GM18502 (cell line): ENCODE measurements at regions not wholly inside any gene's neighbourhood (a gene's known extent, or its start where the extent isn't known, plus 50 kb on each side); places are given as distances from the start of the nearest gene placed in this dataset.
"Not testable (repeated sequence)": the region's sequence is repeated elsewhere in the genome, so short reads cannot be mapped to it uniquely, and the experiment has no call there.

Source experiments
- ATAC-seq: cut with Tn5 transposase; IDR thresholded peaks from one replicate; pipeline ENCODE4 v1.9.1; 2021; ENCODE audit warnings: mild to moderate bottlenecking; ENCODE audit not compliant: unreplicated experiment, poor library complexity

DNA sequence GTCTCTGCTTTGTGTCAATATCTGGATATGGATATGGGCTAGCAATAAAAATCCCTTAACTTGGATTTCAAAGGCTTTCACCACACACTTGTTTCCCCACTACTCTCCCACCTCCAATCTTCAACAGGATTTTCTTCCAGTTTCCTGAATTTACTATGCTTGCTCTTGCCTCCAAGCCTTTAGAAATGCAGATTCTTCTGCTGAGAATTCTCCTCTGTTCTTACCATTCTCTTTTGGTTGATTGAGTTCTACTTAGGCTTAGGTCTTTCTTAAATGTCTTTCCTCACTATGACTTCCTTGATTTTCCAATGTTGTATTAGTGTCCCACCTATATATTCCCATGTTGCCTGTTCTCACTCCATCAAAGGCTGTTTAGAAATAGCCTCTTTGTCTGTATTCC lies 1502.4 kb upstream of the TENM4 start:
- no peak for ATAC-seq

DNA sequence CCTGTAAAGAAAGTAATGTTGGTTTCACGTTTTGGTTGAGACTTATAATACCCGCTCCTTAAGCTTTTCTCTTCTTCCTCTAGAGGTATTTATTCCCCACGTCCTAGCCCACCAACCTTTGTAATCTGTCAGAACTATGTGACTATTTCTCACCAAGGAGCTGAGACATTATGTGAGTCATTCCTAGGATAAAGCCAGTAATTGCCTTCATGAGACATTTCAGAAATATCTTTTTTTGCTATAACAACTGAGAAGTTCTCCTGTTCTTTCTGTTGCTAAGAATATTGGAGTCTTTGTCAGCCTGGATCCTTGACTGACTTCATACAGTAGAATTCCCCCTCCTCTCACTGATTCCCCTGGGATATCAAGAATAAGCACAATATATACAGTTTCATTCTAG lies 1497.0 kb upstream of the TENM4 start:
- ATAC-seq = no peak

DNA sequence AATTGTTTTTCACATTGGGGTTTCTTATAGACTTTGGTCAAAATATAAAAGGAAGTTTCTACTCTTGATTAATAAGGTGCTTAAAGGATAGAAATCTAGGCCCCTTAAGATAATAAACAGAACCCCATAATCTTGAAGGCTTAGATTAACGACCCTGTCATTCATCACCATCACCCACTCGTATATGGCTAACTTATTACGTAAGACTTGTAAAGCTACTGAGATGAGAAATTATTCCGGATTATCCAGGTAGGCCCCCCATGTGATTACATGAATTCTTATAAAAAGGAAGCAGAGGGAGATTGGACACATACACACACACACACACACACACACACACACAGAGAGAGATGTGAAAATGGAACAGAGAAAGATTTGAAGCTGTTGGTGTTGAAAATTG lies 1489.2 kb upstream of the TENM4 start:
- ATAC-seq = no peak

DNA sequence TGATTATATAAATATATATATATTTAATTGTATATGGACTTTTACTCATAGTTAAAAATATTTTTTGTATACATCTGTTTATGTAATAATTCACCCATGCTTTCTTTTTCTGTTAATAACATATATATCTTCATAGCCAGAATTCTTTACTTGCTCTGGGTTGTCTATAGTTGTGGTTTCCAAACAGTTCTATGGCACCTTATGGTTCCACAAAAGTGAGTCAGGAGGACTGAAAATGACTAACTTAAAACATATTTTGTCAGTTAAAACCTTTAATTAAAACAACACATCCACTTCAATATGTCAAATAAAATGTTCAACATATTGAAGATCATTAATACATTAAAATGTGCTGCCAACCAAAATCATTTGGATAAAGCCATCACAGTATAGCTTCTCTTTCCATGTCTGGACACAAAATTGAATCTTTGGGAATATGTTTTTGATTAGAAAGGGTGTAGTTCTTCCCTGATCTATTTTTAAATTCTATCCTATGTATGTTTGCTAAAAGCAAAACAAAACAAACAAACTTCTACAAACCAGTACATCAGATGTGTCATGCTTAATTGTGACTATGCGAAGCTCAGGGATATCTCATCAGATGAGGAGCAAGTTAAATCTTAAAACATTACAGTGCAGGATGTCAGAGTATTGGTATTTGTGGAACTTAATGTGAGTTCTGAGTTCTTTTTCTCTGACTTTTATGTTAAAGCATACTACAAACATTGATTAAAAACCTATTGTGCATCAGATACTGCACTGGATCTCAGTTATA lies 1488.4 kb upstream of the TENM4 start:
- no peak for ATAC-seq

DNA sequence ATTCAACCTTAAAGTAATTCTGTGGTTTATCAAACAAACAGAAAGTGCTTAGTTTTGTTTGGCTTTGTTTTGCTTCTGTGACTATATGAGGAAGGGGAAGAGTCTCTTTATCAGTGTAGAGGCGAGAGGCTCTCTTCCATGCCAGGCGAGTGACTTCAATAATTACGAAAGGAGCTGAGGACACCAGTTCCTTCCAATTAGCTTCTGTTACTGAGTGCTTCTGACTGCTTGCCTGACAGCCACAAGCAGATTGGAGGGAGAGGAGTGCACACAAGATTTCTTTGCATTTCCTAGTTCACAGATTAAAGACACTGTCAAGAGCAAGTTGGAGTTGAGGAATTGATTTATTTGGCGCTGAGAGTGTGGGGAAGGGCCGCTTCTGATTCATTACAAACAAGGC lies 1484.5 kb upstream of the TENM4 start:
- ATAC-seq = no peak

DNA sequence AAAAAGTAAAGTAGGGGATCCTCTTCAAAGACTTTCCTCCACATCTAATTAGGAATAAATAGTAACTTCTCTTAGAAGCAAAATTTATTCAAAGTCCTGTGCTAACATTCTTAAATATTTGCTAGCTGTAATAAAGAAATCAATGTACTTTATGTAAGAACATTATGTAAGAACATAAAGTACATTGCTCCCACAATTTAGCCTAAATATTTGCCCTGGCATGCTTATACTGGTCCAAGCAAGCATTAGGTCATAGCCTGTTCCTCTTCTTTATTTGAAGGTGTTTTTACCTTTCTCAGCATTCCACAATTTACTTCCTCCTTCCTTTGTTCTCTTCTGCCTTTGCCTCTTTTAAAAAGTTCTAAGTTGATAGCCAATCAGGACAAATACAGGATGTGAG lies 1480.5 kb upstream of the TENM4 start:
- ATAC-seq = not testable (repeated sequence)

DNA sequence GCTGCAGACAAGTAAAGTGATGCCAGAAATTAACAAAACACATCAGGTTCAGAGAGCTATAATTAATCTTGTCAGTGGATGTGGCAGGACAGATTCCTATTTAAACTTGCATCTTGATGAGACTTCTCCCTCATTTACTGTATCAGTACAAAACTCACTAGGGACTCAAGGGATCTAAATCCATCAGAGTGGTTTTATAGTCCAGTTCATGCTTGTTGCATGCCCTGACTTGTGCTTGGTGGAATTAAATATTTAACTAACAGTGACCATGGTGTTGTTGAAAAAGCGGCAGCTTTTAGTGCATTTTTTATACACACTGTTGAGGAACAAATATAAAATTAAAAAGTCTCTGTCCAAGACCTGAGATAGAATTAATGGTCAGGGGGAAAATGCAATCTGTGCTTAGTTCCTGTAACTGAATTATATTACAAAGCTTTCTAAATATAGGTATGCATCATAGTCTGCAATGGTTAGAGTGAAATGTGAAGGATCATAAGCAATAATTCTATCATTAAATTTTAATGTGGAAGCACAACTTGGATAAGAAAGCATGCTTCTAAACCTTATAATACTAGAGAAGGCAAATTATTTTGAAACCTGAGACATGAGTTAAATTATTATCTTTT lies 1475.5 kb upstream of the TENM4 start:
- ATAC-seq = no peak

DNA sequence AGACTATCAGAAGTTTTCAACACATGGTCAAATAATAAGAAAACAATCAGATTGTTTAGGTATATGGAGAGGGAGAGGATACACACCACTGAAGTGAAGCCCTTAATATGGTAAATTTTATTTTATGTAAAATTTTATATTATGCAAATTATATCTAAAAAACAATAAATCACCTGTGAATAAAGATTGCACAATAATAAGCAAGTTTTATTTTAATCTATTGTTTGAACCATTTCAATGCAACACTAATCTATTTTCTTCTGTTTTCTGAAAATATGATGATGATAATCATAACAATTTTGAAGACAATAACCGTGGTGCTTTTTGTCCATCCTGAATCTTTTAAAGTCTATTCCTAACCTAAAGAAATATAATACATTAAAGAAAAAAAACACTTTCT lies 1473.5 kb upstream of the TENM4 start:
- ATAC-seq = no peak

DNA sequence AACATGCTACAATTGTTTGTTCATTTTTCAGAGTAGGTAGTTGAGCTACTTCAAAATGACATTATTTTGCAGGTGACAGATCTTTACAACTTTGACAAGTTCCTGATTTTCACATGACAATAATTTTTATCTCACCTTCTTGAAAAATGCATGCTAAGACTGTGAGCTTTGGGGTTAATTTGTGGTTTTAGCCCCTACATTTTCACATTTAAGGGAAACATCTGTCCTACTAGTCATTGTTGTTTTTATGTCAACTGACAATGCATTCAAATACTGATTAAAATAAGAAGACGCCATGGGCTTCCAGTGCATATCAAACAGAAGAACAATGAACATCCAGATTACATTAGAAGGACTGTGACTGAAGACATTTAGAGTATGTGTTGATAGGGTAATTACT lies 1470.8 kb upstream of the TENM4 start:
- ATAC-seq = no peak

DNA sequence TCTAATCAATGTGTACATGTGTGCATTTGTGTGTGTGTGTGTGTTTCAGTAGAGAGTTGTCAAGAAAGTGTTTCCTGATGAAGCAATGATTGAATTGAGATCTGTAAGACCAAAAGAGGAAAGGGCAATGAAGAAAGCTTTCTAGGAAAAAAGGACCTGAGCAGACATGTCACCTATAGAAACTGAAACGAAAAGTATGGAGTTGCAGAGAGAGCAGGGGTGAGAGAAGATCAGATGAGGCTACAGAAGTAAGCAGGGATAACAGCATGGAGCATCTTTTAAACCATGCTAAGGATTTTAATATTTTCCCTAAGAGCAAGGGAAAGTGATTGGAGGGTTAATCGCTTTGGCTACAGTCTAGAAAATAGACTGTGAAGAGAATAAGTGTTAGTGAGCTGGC lies 1459.4 kb upstream of the TENM4 start:
- ATAC-seq = peak; percentile 77

DNA sequence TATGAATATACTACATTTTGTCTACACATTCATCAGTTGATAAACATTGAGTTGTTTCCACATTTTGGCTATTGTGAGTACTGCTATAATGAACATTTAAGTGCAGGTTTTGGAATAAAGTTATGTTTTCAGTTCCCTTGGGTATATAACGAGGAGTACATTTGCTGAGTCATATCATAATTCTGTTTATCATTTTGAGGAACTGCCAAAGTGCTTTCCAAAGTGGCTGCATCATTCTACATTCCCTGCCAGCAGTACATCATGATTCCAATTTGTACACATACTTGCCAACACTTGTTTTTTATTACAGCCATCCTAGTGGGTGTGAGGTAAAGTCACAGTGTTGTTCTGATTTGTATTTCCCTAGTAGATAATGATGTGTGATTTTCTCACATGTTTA lies 1458.6 kb upstream of the TENM4 start:
- no peak for ATAC-seq

DNA sequence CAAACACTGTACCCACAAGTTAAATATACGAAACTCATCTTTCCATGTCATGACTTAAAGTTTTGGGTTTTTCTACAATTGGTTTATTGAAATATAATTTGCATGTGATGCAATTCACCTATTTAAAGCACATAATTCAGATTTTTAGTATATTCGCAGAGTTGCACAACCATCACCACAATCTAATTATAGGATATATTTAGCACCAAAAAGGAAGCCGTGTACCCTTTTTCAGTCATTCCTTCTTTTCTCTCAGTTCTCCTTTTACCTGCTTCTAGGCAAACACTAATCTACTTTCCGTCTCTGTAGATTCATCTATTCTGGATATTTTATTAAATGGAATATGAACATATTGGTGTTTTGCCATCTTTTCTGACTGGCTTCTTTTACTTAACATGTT lies 1458.1 kb upstream of the TENM4 start:
- ATAC-seq = no peak

DNA sequence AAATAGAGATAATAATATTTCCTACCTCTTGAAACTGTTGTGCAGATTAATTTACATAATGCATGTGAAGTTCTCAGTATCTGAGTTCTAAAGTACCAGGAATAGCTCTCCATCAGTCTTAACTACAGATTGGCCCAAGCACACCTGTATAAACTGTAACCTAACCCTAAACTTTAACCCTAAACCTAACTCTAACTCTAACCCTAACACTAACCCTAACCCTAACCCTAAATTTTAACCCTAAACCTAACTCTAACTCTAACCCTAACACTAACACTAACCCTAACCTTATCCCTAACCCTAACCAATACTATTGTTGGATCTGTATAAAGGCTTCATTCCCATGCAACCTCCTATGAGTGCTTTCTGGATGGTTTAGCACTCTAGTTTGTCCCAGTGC lies 1445.9 kb upstream of the TENM4 start:
- no peak for ATAC-seq

DNA sequence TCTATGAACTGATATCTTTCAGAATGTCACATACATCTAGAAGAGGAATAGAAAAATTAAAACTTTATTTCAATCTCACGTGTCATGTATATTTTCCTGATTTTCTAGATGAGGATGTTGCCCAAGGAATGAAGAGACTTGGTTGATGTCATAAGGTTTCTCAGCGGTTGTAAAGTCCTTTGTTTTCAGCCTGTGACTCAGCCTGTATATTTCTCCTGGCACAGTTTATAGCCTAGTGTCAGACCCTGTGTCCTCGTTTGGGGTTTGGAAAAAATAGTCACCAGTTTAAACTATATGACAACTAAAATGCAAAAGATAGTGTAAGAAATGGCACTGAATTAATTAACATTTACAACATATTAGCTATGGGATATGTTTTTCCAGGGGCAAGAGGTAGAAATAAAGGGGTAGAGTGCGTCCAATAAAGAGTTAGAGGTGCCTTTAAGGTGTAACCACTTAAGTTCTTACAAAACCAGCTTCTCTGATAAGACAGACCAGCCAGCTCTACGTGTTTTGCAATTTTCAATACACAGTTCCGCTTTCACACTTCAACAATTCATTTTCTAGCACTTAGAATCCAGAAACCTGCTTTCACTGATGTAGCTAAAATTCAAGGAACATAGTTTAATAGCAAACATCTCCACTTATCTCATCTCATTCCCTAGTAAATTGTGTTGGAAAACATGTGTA lies 1432.6 kb upstream of the TENM4 start:
- no peak for ATAC-seq

DNA sequence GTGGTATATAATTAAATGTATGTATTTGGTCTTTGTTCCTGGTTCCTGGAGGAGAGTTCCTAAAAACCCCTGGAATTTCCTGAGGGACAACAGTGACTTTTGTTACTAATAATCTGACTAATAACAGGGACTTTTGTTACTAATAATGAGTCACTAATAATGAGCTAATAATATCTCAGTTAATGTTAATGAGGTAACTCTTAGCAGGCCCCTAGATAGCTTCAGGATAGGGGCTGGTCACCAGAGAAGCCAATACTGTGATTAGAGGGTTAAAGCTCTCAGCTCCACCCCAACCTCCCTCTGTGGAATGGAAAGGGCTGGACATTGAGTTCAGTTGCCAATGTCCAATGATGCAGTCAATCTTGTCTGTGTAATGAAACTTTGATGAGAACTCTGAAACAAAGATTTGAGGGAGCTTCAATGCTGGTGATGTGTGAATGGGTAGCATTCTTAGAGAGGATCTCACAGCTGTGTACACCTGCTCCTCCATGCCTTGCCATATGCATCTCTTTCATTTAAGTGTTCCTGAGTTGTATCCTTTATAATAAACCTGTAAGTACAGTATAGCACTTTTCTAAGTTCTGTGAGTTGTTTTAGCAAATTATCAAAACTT lies 1431.4 kb upstream of the TENM4 start:
- ATAC-seq = no peak

DNA sequence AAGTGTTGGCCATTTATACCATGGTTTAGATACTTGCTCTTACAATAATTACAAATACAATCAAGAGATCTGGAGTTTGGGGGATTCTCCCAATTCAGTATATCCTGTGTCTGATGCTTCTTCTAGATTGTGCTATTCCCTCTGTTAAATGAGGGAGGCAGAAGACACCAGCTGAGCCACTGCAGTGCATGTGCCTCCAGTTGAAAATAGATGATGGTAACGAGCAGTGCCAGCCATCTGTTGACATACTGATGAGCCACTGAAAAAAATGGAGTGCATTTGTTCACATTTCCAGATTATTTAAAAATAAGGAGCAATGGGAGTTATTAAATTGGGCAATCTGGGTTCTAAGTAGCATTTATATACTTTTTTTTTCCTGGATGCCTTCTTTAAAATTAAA lies 1428.0 kb upstream of the TENM4 start:
- ATAC-seq = no peak

DNA sequence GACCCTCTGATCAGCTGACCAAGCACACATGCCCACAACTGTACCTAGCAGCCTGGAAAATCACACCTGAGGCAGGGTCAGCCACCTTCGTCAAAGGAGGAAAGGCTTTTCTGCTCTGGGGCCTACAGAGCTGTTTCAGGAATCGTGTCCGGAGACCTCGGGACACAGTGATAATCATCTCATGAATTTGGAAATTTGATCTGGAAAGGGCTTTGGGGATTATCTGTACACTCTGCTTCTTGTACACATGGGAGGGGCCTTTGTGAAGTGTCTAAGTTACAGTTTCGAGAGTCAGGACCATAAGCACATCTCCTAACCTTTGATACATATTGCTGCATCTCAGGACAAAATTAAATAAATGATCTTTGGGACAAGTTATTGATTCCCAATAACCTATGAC lies 1421.2 kb upstream of the TENM4 start:
- no peak for ATAC-seq

DNA sequence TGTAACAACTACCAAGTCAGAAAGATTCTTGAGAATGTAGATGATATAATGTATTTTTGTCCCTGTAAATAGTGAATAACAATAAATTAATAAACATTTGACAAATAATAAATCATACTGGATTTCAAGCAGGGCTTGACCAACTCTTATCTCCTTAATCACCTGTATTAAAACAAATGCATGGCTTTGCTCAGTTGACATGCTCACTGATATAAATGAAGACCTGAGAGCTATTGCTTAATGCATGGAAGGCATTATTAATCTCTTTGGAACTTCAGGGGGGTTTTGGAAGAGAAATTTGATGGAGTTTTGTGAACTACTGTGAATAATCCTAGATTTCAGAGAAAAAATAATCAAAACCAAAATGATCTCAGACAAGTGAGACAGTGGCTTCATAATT lies 1420.4 kb upstream of the TENM4 start:
- no peak for ATAC-seq

DNA sequence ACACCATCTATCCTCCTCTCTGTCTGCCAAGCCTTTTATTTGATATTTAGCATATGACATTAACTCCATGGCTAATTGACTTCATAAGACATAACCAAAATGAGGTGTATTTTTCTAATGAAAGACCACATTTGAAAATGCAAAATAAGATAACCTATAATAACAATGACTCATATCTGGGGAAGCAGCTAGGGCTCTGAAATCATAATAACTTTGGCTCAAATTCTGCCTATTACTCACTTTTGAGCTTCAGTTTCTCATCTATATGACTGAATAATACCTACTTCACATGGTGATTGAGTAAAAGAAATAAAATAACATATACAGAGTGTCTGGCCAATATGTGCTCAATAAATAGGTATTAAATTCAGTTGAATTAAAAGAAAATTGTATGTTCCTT lies 1419.8 kb upstream of the TENM4 start:
- no peak for ATAC-seq

DNA sequence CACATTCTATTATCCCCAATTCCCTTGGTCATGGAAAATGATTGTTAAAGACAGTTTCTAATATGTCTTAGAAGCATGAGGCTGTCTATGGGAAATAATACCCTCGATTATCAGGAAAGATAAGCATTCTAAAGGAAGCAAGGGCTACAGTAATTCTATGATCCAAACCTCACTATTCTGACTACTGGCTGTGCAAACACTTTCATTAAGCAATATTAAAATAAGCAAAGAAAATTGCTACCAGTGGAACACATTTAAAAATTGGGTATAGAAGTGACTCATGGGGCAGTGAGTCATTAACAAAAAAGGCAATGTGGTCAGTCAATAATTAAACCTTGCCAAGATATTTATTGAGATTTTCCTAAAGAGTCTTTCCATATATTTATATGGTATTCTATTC lies 1415.2 kb upstream of the TENM4 start:
- no peak for ATAC-seq

DNA sequence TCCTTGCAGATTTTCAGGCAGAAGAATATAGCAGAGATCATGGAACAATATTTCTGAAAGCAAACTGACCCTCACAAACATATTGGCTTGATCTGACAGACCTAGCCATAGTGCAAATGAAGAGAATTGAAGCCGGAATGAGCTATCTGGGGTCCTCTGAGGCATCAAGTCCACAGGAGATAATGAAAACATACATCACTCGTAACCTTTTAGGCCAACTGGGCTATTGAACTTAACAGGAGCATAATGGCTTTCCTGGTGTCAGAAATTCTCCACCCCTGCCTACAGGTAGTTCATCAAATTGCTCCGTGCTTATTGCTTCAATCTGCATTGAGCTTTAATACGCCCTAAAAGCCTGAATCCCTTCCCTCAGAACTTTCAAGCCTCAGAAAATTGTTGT lies 1414.6 kb upstream of the TENM4 start:
- ATAC-seq = no peak
